PC-9 (cell line): ENCODE measurements at regions not wholly inside any gene's neighbourhood (a gene's known extent, or its start where the extent isn't known, plus 50 kb on each side); places are given as distances from the start of the nearest gene placed in this dataset.

ENCODE experiments used
- BruUV-seq: library from RNA; stranded (reverse); fragments of 400-500 nt; replicated peaks from 2 replicates; lab custom pipeline; 2021; lab: Mats Ljungman, UMichigan
- CTCF ChIA-PET: fragments of 300-600 bp; sonication (Branson Sonifier 250); formaldehyde crosslinking; loops from one replicate; lab custom pipeline; 2022; ENCODE audit warnings: antibody characterized with exemption; lab: Charles Lee
- POLR2A ChIA-PET: fragments of 300-600 bp; sonication (Branson Sonifier 250); formaldehyde crosslinking; loops from one replicate; lab custom pipeline; 2022; ENCODE audit warnings: antibody characterized with exemption; ENCODE audit not compliant: unreplicated experiment; lab: Charles Lee
- DNase-seq, 2 experiments: peaks; one replicate each; pipeline versions ENCODE4 v3.0.0 to v3.0.0-alpha.2; 2015 to 2022; ENCODE audit warnings: mixed read lengths in 1 of 2
- H2AFZ ChIP-seq: fragments of 200-600 bp; sonication (generic); 2 replicates; pipeline ENCODE4 v1.8.1; 2017; ENCODE audit warnings: antibody characterized with exemption
- H3F3A ChIP-seq: fragments of 200-600 bp; sonication (generic); 2 replicates; pipeline ENCODE4 v1.8.1; 2017; ENCODE audit warnings: antibody characterized with exemption, mild to moderate bottlenecking, low read depth; ENCODE audit not compliant: insufficient read depth
- H3K27ac ChIP-seq: fragments of 200-600 bp; sonication (generic); 2 replicates; pipeline ENCODE4 v1.6.1; 2016; ENCODE audit warnings: mixed run types
- H3K27me3 ChIP-seq: fragments of 200-600 bp; sonication (generic); 2 replicates; pipeline ENCODE4 v1.6.1; 2016; ENCODE audit warnings: low read depth, mixed run types; ENCODE audit not compliant: insufficient read depth
- H3K36me3 ChIP-seq: fragments of 200-600 bp; sonication (generic); 2 replicates; pipeline ENCODE4 v1.6.1; 2016; ENCODE audit warnings: low read depth, mixed run types
- H3K4me1 ChIP-seq: fragments of 200-600 bp; sonication (generic); replicated peaks from 2 replicates; pipeline ENCODE4 v1.6.1; 2016; ENCODE audit warnings: mixed run types; ENCODE audit not compliant: insufficient read depth
- H3K4me2 ChIP-seq: fragments of 200-600 bp; sonication (generic); 2 replicates; pipeline ENCODE4 v1.6.1; 2017; ENCODE audit warnings: mixed run types
- H3K4me3 ChIP-seq: fragments of 200-600 bp; sonication (generic); 2 replicates; pipeline ENCODE4 v1.6.1; 2016; ENCODE audit warnings: mixed run types
- H3K79me2 ChIP-seq: fragments of 200-600 bp; sonication (generic); 2 replicates; pipeline ENCODE4 v1.6.1; 2017; ENCODE audit warnings: low read depth, mixed run types
- H3K9me2 ChIP-seq: fragments of 200-600 bp; sonication (generic); 2 replicates; pipeline ENCODE4 v1.8.1; 2017; ENCODE audit warnings: mild to moderate bottlenecking; ENCODE audit not compliant: insufficient read depth
- H3K9me3 ChIP-seq: fragments of 200-600 bp; sonication (generic); 2 replicates; pipeline ENCODE4 v1.8.1; 2016; ENCODE audit warnings: low read depth; ENCODE audit not compliant: insufficient read depth
- H4K20me1 ChIP-seq: fragments of 200-600 bp; sonication (generic); 2 replicates; pipeline ENCODE4 v1.8.1; 2017; ENCODE audit not compliant: insufficient read depth
- EZH2 ChIP-seq: fragments of 200-600 bp; sonication (generic); IDR thresholded peaks from 2 replicates; pipeline ENCODE4 v1.8.0; 2017; ENCODE audit warnings: antibody characterized with exemption, low read depth
- intact Hi-C: fragments of 100-400 bp; cut with micrococcal nuclease; formaldehyde crosslinking; loops from one replicate; pipeline ENCODE4 v1.10.0; 2022; ENCODE audit not compliant: unreplicated experiment
- TF ChIP-seq, protein P1 (sequence below): fragments of 200-600 bp; sonication (generic); conservative IDR thresholded peaks from 2 replicates; pipeline ENCODE4 v1.6.1; 2017; ENCODE audit warnings: mixed run types, antibody characterized with exemption, mild to moderate bottlenecking, moderate library complexity

DNA sequence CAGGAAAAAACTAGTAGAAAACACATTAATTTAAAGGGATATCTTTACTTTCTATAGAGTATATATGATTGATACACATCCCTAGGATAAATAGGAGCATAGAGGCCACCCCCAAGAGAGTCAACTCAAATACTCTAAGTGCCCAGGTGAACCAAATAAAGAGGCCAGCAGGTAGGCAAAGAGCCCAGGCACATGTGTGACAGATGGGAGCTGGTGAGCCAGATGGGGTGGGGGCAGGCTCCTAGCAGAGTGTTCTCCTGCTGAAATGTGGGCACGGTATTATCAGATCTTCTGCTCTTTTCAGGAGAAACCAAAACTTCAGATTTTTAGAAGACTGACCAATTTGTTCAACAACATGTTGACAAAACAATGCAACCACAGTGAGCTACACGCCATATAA is 333.4 kb upstream of the PKN2 start:
- no peaks in the 10 kb centered on the region for H3K79me2 ChIP-seq
- POLR2A ChIA-PET = no interaction called here
- no peaks in the 10 kb centered on the region for H3K4me1 ChIP-seq
- TF ChIP-seq, protein P1, sequence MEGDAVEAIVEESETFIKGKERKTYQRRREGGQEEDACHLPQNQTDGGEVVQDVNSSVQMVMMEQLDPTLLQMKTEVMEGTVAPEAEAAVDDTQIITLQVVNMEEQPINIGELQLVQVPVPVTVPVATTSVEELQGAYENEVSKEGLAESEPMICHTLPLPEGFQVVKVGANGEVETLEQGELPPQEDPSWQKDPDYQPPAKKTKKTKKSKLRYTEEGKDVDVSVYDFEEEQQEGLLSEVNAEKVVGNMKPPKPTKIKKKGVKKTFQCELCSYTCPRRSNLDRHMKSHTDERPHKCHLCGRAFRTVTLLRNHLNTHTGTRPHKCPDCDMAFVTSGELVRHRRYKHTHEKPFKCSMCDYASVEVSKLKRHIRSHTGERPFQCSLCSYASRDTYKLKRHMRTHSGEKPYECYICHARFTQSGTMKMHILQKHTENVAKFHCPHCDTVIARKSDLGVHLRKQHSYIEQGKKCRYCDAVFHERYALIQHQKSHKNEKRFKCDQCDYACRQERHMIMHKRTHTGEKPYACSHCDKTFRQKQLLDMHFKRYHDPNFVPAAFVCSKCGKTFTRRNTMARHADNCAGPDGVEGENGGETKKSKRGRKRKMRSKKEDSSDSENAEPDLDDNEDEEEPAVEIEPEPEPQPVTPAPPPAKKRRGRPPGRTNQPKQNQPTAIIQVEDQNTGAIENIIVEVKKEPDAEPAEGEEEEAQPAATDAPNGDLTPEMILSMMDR = no peak
- TF ChIP-seq EZH2 = no peak
- intact Hi-C loops = no loop called here
- H3K9me2 ChIP-seq = 0 out of 2 replicates have a peak, but pooled peaks cover under 1% of the 10 kb centered on the region
- no peak overlapping the region for H3K4me3 ChIP-seq
- no peaks in the 10 kb centered on the region for H4K20me1 ChIP-seq
- no peaks in the 10 kb centered on the region for H3K27me3 ChIP-seq
- no peaks in the 10 kb centered on the region for H3F3A ChIP-seq
- H3K36me3 ChIP-seq = no peaks in the 10 kb centered on the region
- H3K4me2 ChIP-seq = no peak overlapping the region
- DNase-seq = peak in 1 of 2 experiments; percentile 26
- no peaks in the 10 kb centered on the region for H3K9me3 ChIP-seq
- H3K27ac ChIP-seq = no peak overlapping the region
- CTCF ChIA-PET = no interaction called here
- H2AFZ ChIP-seq = no peak overlapping the region
- BruUV-seq = no TSS peak

DNA sequence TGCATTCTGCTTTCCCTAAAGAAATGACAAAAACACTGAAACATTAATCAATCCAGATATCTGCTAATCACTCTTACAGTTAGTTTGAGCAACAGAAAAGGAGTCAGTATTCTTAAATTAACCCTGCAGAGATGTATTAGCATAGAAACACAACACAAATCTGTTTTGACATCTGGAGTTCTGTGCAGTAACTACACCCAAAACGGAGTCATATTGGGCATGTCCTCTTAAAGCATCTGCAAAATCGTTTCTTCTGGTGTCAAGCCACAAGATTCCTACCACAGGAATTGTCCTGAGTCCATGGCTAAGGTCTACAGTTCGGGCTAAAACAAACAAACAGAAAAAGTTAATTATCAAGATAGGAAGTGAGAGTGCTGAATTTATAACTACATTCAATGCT is 332.1 kb upstream of the PKN2 start:
- 0 out of 2 replicates have a peak, but pooled peaks cover 4% of the 10 kb centered on the region for H3K9me2 ChIP-seq
- TF ChIP-seq, protein P1 = no peak
- TF ChIP-seq EZH2 = no peak
- no TSS peak for BruUV-seq

DNA sequence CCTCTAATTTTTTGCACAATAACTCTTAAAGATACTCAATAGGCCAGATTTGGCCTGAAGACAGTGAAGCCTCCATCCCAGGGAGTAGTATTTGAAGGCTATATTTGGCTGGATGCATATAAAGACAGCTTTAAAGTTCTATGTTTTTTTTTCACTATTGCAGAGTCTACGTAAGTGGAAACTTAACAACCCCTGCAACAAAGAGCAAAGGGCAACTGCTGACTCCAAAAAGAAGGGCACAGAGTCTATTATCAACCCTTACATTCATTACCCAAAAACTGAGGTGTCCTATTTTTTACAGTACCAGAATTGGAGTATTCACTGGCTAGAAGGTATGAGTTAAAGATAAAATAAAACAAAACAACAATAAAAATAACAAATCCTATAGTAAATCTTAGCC is 329.8 kb upstream of the PKN2 start:
- Histone ChIP-seq H3K79me2 (no peaks in the 10 kb centered on the region), H3K27me3 (no peaks in the 10 kb centered on the region), H2AFZ (no peak overlapping the region), H3K9me3 (no peaks in the 10 kb centered on the region), H3K4me3 (no peak overlapping the region), H3K4me1 (no peaks in the 10 kb centered on the region), H3K36me3 (no peaks in the 10 kb centered on the region), H3K4me2 (no peak overlapping the region), H3F3A (no peaks in the 10 kb centered on the region), H3K9me2 (0 out of 2 replicates have a peak, but pooled peaks cover 4% of the 10 kb centered on the region), H3K27ac (no peak overlapping the region), H4K20me1 (no peaks in the 10 kb centered on the region)
- CTCF ChIA-PET = no interaction called here
- intact Hi-C loops = no loop called here
- TF ChIP-seq, protein P1 = no peak
- TF ChIP-seq EZH2 = no peak
- POLR2A ChIA-PET = no interaction called here
- BruUV-seq = no TSS peak
- DNase-seq = peak in 1 of 2 experiments; percentile 21

More for the DNA sequence above, 332.1 kb upstream of the PKN2 start:
- no peaks in the 10 kb centered on the region for H3K9me3 ChIP-seq
- H4K20me1 ChIP-seq = no peaks in the 10 kb centered on the region
- ChIA-PET CTCF (no interaction called here), POLR2A (no interaction called here)
- H3K4me1 ChIP-seq = no peaks in the 10 kb centered on the region
- intact Hi-C loops = no loop called here
- no peaks in the 10 kb centered on the region for H3K36me3 ChIP-seq
- peak overlapping the region; percentile 18; the same call in 1 of the 2 replicates for H2AFZ ChIP-seq
- H3K4me3 ChIP-seq = no peak overlapping the region
- no peaks in the 10 kb centered on the region for H3F3A ChIP-seq
- no peaks in the 10 kb centered on the region for H3K27me3 ChIP-seq
- no peaks in the 10 kb centered on the region for H3K79me2 ChIP-seq
- H3K4me2 ChIP-seq = no peak overlapping the region
- H3K27ac ChIP-seq = no peak overlapping the region
- no peak for DNase-seq
